ENCODE measurements at regions not wholly inside any gene's neighbourhood (a gene's known extent, or its start where the extent isn't known, plus 50 kb on each side); places are given as distances from the start of the nearest gene placed in this dataset.

DNA sequence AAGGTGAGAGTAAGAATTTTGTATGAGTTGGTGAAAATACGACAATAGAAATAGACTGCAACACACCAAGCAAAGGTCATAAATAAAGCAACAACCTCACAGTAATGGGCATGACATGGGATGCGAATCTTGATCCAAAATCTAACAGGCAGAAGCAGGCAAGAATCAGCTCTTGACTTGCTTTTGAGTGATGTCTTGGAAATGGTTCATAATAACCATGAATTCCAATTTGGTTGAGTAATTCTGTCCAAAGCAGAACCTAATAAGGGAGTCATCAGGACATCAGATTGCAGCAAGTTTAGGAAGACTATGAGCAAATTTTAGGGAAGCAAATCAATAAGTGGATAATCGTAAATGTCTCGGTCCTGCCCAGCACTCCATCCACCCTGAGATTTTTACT, 224.0 kb upstream of the ISX start:
- CTCF ChIA-PET (ENCODE audit: low intra/inter-chr PET ratio, low total read pairs): no interaction called here
- no peak for FAIRE-seq
- in situ Hi-C loops (cut with HindIII; ENCODE audit: extremely low pct_ligation_motif_present, low pct_unique_long_range_greater_than_20kb) (no loop called here), intact Hi-C loops (cut with micrococcal nuclease; ENCODE audit: unreplicated experiment) (no loop called here)
- no peaks in the 10 kb centered on the region for H3K79me2 ChIP-seq (ENCODE audit: insufficient read depth, low read length)
- WGBS (ENCODE audit: low lambda C conversion rate): 4% methylated on average over 4 of the region's 4 CpGs
- ATAC-seq: no peak
- no peaks in the 10 kb centered on the region for H3K9me3 ChIP-seq (ENCODE audit: low read length)
- no TSS peak for BruUV-seq (replicated peaks)
- H4K20me1 ChIP-seq (ENCODE audit: insufficient read depth, low read length): no peaks in the 10 kb centered on the region
- no peak for TF ChIP-seq GTF2F1 (IDR thresholded peaks at IDR 0.05; ENCODE audit: low read length)
- TF ChIP-seq NKX3-1 (CRISPR knock-in tag; IDR thresholded peaks at IDR 0.05): no peak
- TF ChIP-seq GFI1 (CRISPR knock-in tag; IDR thresholded peaks at IDR 0.05; ENCODE audit: borderline replicate concordance): no peak
- TF ChIP-seq ZNF570 (CRISPR knock-in tag; IDR thresholded peaks at IDR 0.05; ENCODE audit: borderline replicate concordance): no peak
- no peak for TF ChIP-seq ZNF552 (CRISPR knock-in tag; IDR thresholded peaks at IDR 0.05; ENCODE audit: borderline replicate concordance)
- TF ChIP-seq, protein P1, sequence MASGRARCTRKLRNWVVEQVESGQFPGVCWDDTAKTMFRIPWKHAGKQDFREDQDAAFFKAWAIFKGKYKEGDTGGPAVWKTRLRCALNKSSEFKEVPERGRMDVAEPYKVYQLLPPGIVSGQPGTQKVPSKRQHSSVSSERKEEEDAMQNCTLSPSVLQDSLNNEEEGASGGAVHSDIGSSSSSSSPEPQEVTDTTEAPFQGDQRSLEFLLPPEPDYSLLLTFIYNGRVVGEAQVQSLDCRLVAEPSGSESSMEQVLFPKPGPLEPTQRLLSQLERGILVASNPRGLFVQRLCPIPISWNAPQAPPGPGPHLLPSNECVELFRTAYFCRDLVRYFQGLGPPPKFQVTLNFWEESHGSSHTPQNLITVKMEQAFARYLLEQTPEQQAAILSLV (CRISPR knock-in tag; IDR thresholded peaks at IDR 0.05; ENCODE audit: borderline replicate concordance): no peak
- no peak for TF ChIP-seq ZZZ3 (CRISPR knock-in tag; IDR thresholded peaks at IDR 0.05; ENCODE audit: borderline replicate concordance)
- no peak for TF ChIP-seq WIZ (CRISPR knock-in tag; IDR thresholded peaks at IDR 0.05)
- TF ChIP-seq ZNF567 (CRISPR knock-in tag; IDR thresholded peaks at IDR 0.05; ENCODE audit: borderline replicate concordance): no peak
- no peak for TF ChIP-seq ZNF773 (CRISPR knock-in tag; IDR thresholded peaks at IDR 0.05; ENCODE audit: borderline replicate concordance)
- TF ChIP-seq HNF1B (CRISPR knock-in tag; IDR thresholded peaks at IDR 0.05): no peak
- no peak for TF ChIP-seq CCDC6 (CRISPR knock-in tag; IDR thresholded peaks at IDR 0.05)
- TF ChIP-seq ZNF331 (CRISPR knock-in tag; IDR thresholded peaks at IDR 0.05): no peak
- TF ChIP-seq, protein P2, sequence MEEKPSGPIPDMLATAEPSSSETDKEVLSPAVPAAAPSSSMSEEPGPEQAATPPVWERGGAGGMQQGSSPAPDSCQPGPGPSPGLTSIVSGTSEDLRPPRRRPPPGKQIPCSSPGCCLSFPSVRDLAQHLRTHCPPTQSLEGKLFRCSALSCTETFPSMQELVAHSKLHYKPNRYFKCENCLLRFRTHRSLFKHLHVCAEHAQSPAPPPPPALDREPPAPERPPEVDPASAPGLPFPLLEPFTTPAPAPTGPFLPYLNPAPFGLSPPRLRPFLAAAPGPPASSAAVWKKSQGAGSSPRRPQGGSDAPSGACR (CRISPR knock-in tag; IDR thresholded peaks at IDR 0.05): no peak
- no peak for TF ChIP-seq PITX1 (CRISPR knock-in tag; IDR thresholded peaks at IDR 0.05)
- H2AFZ ChIP-seq (ENCODE audit: low read length): no peak overlapping the region
- H3K27me3 ChIP-seq (ENCODE audit: control insufficient read depth in 1 of 2, insufficient read depth in 2 of 2, low read length in 2 of 2): no peaks in the 10 kb centered on the region
- DNase-seq (ENCODE audit: low spot score): no peak
- no peak overlapping the region for H3K4me3 ChIP-seq (replicated peaks in 1 of 3; ENCODE audit: insufficient read depth in 1 of 3, low read depth in 2 of 3, low read length in 3 of 3)
- H3K4me2 ChIP-seq (ENCODE audit: low read depth, low read length): no peak overlapping the region
- no peaks in the 10 kb centered on the region for H3K36me3 ChIP-seq (replicated peaks in 1 of 2; ENCODE audit: control insufficient read depth in 1 of 2, insufficient read depth in 2 of 2, low read length in 2 of 2)
- no peak overlapping the region for H3K9ac ChIP-seq (ENCODE audit: insufficient read depth, low read depth, low read length)
- POLR2A ChIA-PET: no interaction called here
- H3K27ac ChIP-seq (ENCODE audit: extremely low read length, insufficient read depth, low read length): no peak overlapping the region
- H3K4me1 ChIP-seq (ENCODE audit: insufficient read depth, low read length): no peaks in the 10 kb centered on the region

All from HepG2 (cell line).